Neural cell (in vitro differentiated cells): ENCODE measurements at regions not wholly inside any gene's neighbourhood (a gene's known extent, or its start where the extent isn't known, plus 50 kb on each side); places are given as distances from the start of the nearest gene placed in this dataset.
A peak's percentile ranks its signal among the peaks of the same experiment; 100 is the strongest.
"Not testable (repeated sequence)": the region's sequence is repeated elsewhere in the genome, so short reads cannot be mapped to it uniquely, and the experiment has no call there.

Source experiments
- H2AFZ ChIP-seq: fragments of 200-600, 300-800 bp; sonication (generic), shearing (Covaris generic); 2 replicates; pipeline ENCODE4 v1.6.0; 2014; ENCODE audit warnings: low read depth, mild to moderate bottlenecking, antibody characterized with exemption, low read length, moderate library complexity
- H3F3A ChIP-seq: fragments of 200-600 bp; shearing (Covaris generic); 2 replicates; pipeline ENCODE4 v1.6.1; 2016; ENCODE audit warnings: mild to moderate bottlenecking, moderate library complexity, mixed read lengths, antibody characterized with exemption, low read length; ENCODE audit not compliant: insufficient read depth, poor library complexity, severe bottlenecking
- H3K27ac ChIP-seq: fragments of 200-600, 300-800 bp; sonication (generic), shearing (Covaris generic); 2 replicates; pipeline ENCODE4 v1.5.1; 2014; ENCODE audit warnings: mild to moderate bottlenecking, low read length, moderate library complexity
- H3K27me3 ChIP-seq: fragments of 300-800, 200-600 bp; sonication (generic), shearing (Covaris generic); 2 replicates; pipeline ENCODE4 v1.6.0; 2014; ENCODE audit warnings: mild to moderate bottlenecking, low read depth, low read length, moderate library complexity; ENCODE audit not compliant: insufficient read depth
- H3K36me3 ChIP-seq: fragments of 300-800, 200-600 bp; sonication (generic), shearing (Covaris generic); 2 replicates; pipeline ENCODE4 v1.5.1; 2014; ENCODE audit warnings: mild to moderate bottlenecking, antibody characterized with exemption, low read length, moderate library complexity; ENCODE audit not compliant: insufficient read depth
- H3K4me2 ChIP-seq: fragments of 300-800, 200-600 bp; sonication (generic), shearing (Covaris generic); 2 replicates; pipeline ENCODE4 v1.6.0; 2014; ENCODE audit warnings: mild to moderate bottlenecking, low read length
- H3K4me3 ChIP-seq: fragments of 300-800, 200-600 bp; sonication (generic), shearing (Covaris generic); 2 replicates; pipeline ENCODE4 v1.5.1; 2014; ENCODE audit warnings: mild to moderate bottlenecking, low read length, moderate library complexity
- H3K79me2 ChIP-seq: fragments of 200-600 bp; shearing (Covaris generic); replicated peaks from 2 replicates; pipeline ENCODE4 v1.6.0; 2014; ENCODE audit warnings: mild to moderate bottlenecking, low read length, moderate library complexity; ENCODE audit not compliant: insufficient read depth
- H3K9ac ChIP-seq: fragments of 300-800, 200-600 bp; sonication (generic), shearing (Covaris generic); 2 replicates; pipeline ENCODE4 v1.6.1; 2016; ENCODE audit warnings: mild to moderate bottlenecking, low read length, mixed read lengths
- H3K9me2 ChIP-seq: fragments of 200-600 bp; shearing (Covaris generic); 2 replicates; pipeline ENCODE4 v1.6.1; 2016; ENCODE audit warnings: mild to moderate bottlenecking, low read length, mixed read lengths; ENCODE audit not compliant: insufficient read depth
- H3K9me3 ChIP-seq: fragments of 200-600, 300-800 bp; sonication (generic), shearing (Covaris generic); 2 replicates; pipeline ENCODE4 v1.6.1; 2016; ENCODE audit warnings: mild to moderate bottlenecking, mixed run types, low read length, moderate library complexity, mixed read lengths
- H4K20me1 ChIP-seq: fragments of 200-600 bp; shearing (Covaris generic); 2 replicates; pipeline ENCODE4 v1.6.1; 2016; ENCODE audit warnings: mild to moderate bottlenecking, mixed run types; ENCODE audit not compliant: insufficient read depth
- EP300 ChIP-seq: fragments of 450-650 bp; conservative IDR thresholded peaks from 2 replicates; pipeline ENCODE4 v1.6.1; 2014; ENCODE audit warnings: antibody characterized with exemption, mild to moderate bottlenecking, moderate library complexity; ENCODE audit not compliant: poor library complexity, severe bottlenecking
- EZH2 ChIP-seq: fragments of 200-600, 300-800 bp; shearing (Covaris generic), sonication (generic); IDR thresholded peaks from 2 replicates; pipeline ENCODE4 v1.6.1; 2014; ENCODE audit warnings: antibody characterized with exemption, low read length, borderline replicate concordance, mild to moderate bottlenecking; ENCODE audit not compliant: insufficient read depth, poor library complexity, severe bottlenecking
- MXI1 ChIP-seq: fragments of 450-650 bp; conservative IDR thresholded peaks from 2 replicates; pipeline ENCODE4 v1.6.1; 2014; ENCODE audit warnings: antibody characterized with exemption, mild to moderate bottlenecking; ENCODE audit not compliant: poor library complexity, severe bottlenecking
- POLR2AphosphoS5 ChIP-seq: IDR thresholded peaks from 2 replicates; pipeline ENCODE4 v1.6.1; 2012
- RAD21 ChIP-seq: fragments of 450-650 bp; conservative IDR thresholded peaks from 2 replicates; pipeline ENCODE4 v1.6.1; 2014; ENCODE audit warnings: antibody characterized with exemption, mild to moderate bottlenecking, moderate library complexity
- REST ChIP-seq: IDR thresholded peaks from 2 replicates; pipeline ENCODE4 v1.6.1; 2012; ENCODE audit warnings: borderline replicate concordance
- SMC3 ChIP-seq: fragments of 450-650 bp; conservative IDR thresholded peaks from 2 replicates; pipeline ENCODE4 v1.6.1; 2014; ENCODE audit warnings: antibody characterized with exemption, mild to moderate bottlenecking, moderate library complexity; ENCODE audit not compliant: poor library complexity
- TAF1 ChIP-seq: IDR thresholded peaks from 2 replicates; pipeline ENCODE4 v1.6.1; 2012; ENCODE audit warnings: low read depth
- TF ChIP-seq, protein P1 (sequence below): fragments of 450-650 bp; IDR thresholded peaks from 2 replicates; pipeline ENCODE4 v1.5.1; 2014; ENCODE audit warnings: antibody characterized with exemption, mild to moderate bottlenecking, moderate library complexity; ENCODE audit not compliant: poor library complexity, severe bottlenecking

DNA sequence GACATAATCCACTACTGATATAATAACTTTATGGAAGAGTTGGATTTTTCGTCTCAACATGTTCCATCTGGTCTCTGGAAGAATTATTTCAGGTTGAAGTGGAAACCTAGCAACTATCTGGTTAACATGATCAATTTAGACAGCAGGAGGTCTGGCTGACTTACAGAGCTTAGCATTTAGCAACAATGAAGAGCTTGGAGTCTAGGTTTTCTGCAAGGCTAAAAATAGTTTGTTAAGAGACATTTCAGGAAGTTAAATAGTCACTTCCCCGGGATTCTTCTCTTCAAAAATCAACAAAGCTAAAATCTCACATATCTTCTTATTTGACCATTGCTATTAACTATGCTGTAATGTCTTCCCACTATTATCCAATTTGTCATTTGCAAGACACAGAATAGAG is 418.6 kb upstream of the DIPK2B start:
- Histone ChIP-seq H4K20me1 (no peaks in the 10 kb centered on the region), H3K4me3 (no peak overlapping the region), H3K79me2 (no peaks in the 10 kb centered on the region), H3K27me3 (no peaks in the 10 kb centered on the region), H3K9me3 (no peaks in the 10 kb centered on the region), H3K9ac (no peak overlapping the region), H3K36me3 (no peaks in the 10 kb centered on the region), H2AFZ (no peak overlapping the region), H3F3A (no peaks in the 10 kb centered on the region), H3K27ac (no peak overlapping the region), H3K4me2 (no peak overlapping the region), H3K9me2 (no peaks in the 10 kb centered on the region)
- TF ChIP-seq MXI1 (no peak), POLR2AphosphoS5 (peak; percentile 47)

DNA sequence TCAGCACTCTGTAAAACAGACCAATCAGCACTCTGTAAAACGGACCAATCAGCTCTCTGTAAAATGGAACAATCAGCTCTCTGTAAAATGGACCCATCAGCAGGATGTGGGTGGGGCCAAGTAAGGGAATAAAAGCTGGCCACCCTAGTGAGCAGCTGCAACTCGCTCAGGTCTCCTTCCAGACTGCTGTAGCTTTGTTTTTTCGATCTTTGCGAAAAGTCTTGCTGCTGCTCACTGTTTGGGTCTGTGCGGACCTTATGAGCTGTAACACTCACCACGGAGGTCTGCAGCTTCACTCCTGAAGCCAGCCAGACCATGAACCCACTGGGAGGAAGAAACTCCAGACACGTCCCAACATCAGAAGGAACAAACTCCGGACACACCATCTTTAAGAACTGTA is 414.9 kb upstream of the DIPK2B start:
- H3K9me3 ChIP-seq, H2AFZ ChIP-seq, H3K79me2 ChIP-seq, H3K4me2 ChIP-seq, H3K9ac ChIP-seq, H4K20me1 ChIP-seq, H3K9me2 ChIP-seq, H3F3A ChIP-seq, H3K4me3 ChIP-seq, H3K36me3 ChIP-seq, H3K27me3 ChIP-seq, H3K27ac ChIP-seq: not testable (repeated sequence)

GRCh38 chrX:45614853-45615252 is 414.2 kb upstream of the DIPK2B start:
- Histone ChIP-seq H3K9ac (no peak overlapping the region), H3K4me3 (no peak overlapping the region), H3K79me2 (no peaks in the 10 kb centered on the region), H3F3A (no peaks in the 10 kb centered on the region), H3K4me2 (no peak overlapping the region), H2AFZ (no peak overlapping the region), H3K9me3 (no peaks in the 10 kb centered on the region), H3K9me2 (no peaks in the 10 kb centered on the region), H3K36me3 (no peaks in the 10 kb centered on the region), H3K27me3 (no peaks in the 10 kb centered on the region), H3K27ac (no peak overlapping the region), H4K20me1 (no peaks in the 10 kb centered on the region)
- TF ChIP-seq MXI1 (no peak), SMC3 (no peak), EP300 (no peak), RAD21 (no peak), EZH2 (no peak), POLR2AphosphoS5 (no peak), REST (no peak), TAF1 (no peak)
- TF ChIP-seq, protein P1, sequence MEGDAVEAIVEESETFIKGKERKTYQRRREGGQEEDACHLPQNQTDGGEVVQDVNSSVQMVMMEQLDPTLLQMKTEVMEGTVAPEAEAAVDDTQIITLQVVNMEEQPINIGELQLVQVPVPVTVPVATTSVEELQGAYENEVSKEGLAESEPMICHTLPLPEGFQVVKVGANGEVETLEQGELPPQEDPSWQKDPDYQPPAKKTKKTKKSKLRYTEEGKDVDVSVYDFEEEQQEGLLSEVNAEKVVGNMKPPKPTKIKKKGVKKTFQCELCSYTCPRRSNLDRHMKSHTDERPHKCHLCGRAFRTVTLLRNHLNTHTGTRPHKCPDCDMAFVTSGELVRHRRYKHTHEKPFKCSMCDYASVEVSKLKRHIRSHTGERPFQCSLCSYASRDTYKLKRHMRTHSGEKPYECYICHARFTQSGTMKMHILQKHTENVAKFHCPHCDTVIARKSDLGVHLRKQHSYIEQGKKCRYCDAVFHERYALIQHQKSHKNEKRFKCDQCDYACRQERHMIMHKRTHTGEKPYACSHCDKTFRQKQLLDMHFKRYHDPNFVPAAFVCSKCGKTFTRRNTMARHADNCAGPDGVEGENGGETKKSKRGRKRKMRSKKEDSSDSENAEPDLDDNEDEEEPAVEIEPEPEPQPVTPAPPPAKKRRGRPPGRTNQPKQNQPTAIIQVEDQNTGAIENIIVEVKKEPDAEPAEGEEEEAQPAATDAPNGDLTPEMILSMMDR: no peak
